Stimulated activated CD8-positive, alpha-beta memory T cell treated with anti-CD3 and anti-CD28 coated beads, Interleukin-4, amount 100 ng/mL, for 48 hours (primary cell): ENCODE measurements at regions not wholly inside any gene's neighbourhood (a gene's known extent, or its start where the extent isn't known, plus 50 kb on each side); places are given as distances from the start of the nearest gene placed in this dataset.

Source experiments
- DNase-seq: peaks from one replicate; pipeline ENCODE4 v3.0.0-alpha.2; 2020

DNA sequence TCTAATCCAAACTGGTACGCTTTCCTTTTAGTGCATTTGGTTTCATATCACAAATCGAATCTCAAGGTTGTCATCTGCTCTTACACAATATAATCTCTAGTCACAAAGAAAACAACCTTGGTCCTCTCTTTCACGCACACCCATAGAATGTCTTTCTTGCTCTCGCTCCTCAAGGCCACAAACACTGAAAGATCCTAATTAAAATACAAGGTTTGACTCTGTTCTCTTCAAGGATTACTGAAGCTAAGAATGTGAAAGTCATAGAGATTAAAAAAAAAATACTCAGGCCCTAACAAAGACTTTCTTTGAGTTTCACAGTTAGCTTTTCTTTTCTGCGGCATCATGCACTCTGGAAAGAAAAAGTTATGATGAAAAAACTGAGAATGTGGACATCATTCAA, 891.5 kb downstream of the EFNB2 start:
- no peak for DNase-seq

- no peak for DNase-seq
Measured at GRCh38 chr13:105642511-105642958, 892.9 kb downstream of the EFNB2 start.

DNA sequence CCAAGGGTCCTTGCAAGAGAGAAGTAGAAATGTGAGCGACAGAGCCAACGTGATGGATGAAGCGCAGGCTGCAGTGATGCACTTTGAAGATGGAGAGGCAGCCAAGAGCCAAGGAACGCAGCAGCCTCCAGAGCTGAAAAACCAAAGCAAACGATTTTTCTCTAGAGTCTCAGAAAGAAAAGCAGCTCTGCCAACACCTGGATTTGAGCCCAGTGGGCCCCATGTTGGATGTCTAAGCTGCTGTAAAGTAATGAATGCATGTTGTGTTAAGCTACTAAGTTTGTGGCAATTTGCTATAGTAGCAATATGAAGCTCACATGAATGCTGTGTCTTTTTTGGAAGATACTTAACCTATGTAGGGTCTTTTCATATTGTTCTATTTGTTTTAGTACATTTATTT, 894.3 kb downstream of the EFNB2 start:
- no peak for DNase-seq

DNA sequence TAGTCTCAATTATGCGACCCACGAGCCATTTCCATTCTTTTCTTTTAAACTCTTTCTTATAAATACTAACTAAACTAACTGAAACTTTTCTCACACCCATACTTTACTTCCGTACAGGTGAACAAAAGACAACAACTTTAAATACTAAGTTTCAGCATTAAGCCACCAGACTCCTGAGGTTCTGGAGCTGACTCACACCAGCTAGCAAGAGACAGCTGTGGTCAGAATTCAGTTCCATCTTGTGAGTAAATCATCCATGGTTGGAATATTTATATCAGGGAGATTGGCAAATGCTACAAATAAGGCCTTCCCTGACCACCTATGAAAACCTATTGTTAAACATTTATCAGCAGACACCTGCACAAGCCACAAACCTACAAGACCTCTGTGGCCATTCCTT, 897.0 kb downstream of the EFNB2 start:
- no peak for DNase-seq

GRCh38 chr13:105634059-105634458, 901.4 kb downstream of the EFNB2 start:
- DNase-seq, result no peak

- DNase-seq, result no peak
Measured at GRCh38 chr13:105630431-105630830, 905.0 kb downstream of the EFNB2 start.

- no peak for DNase-seq
Measured at GRCh38 chr13:105627270-105627669, 908.2 kb downstream of the EFNB2 start.

- no peak for DNase-seq
Measured at GRCh38 chr13:105625691-105626090, 909.8 kb downstream of the EFNB2 start.

DNA sequence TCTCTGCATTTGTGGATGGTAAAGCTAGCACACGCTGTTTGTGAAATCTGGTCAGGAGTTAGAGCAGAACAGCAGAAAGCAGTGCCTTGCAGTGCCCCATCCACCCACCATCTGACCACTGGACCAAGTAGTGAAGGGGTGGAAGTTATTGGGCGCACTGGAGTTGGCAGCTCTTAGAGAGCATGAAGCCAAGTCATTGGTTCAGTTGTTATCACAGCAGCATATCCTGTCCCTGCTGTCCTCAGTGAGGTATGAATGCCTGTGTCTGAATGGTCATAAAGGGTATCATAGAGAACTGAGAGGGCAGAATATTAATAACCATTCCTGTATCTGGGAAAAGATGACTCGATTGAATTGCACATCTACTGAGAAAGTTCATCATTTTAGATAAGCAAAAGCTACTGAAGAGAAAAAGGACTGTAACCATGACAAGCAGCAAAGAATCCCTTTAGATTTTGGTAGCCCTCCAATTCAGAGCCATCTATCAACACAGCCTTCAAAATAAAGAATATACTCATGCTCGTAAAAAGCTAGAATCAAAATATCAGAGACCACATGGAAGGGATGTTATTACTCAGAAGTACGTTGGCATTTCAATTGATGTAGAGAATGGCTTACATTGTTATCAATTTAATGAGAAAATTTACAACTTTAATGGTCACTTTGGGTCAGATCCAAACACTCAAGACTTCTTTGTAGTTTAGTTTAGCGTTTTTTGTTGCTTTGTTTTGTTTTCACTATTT, 919.0 kb downstream of the EFNB2 start:
- no peak for DNase-seq

DNA sequence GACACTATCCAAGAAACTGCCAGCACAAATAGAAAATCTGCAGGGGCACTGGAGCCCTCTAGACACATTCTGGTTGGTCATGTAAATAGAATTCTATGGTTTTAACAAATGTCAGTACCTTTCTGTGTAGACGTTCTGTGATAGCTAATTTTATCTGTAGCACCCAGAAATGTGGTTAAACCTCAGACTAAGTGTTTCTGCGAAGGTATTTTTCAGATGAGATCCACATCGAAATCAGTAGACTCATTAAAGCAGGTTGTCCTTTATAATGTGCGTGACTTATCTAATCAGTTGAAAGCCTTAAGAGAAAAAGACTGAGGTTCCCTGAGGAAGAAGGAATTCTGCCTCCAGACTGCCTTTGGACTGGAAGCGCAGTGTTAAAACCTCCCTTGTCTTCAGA, 922.9 kb downstream of the EFNB2 start:
- no peak for DNase-seq

- DNase-seq, result no peak
Measured at GRCh38 chr13:105611424-105611823, 924.0 kb downstream of the EFNB2 start.

DNA sequence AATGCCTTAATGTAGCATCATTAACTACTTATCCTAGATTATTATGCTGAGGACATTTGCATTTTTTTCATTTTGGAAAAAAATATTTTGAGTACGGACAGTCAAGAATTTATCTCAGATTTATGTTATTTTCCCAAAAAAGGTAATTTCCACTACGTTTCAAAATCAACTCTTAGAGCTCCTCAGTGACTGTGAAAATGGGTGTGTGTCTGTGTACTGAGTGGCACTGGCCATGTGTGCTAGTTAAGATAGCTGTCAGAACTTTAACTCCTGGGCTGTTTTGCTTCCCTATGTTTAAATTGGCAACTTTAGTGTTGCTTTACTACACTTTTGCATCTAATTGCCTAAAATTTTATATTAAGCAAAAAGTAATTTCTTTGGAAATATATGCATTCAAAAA, 927.4 kb downstream of the EFNB2 start:
- DNase-seq, result no peak

- no peak for DNase-seq
Measured at GRCh38 chr13:105607426-105607825, 928.0 kb downstream of the EFNB2 start.

DNA sequence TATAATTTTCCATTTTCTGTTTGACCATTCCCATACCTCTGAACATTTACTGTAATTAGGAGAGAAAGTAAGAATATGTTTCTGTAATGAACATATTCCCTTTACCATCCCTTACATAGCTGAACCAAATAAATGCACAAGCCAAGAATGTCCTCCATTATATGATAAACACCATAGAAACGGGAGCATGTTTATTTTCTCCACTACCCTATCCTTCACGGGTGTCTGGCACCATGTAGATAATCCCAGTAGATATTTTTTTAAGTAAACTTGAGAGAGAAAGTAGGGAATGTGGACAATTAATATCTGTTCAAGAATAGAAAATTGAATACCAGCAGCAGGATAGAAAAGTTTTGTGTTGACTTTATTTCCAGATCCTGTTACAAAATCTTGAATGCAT, 928.4 kb downstream of the EFNB2 start:
- no peak for DNase-seq

GRCh38 chr13:105602956-105603670, 932.3 kb downstream of the EFNB2 start:
- DNase-seq, result no peak

- no peak for DNase-seq
Measured at GRCh38 chr13:105599477-105600037, 935.9 kb downstream of the EFNB2 start.

GRCh38 chr13:105598529-105598928, 936.9 kb downstream of the EFNB2 start:
- DNase-seq, result no peak

DNA sequence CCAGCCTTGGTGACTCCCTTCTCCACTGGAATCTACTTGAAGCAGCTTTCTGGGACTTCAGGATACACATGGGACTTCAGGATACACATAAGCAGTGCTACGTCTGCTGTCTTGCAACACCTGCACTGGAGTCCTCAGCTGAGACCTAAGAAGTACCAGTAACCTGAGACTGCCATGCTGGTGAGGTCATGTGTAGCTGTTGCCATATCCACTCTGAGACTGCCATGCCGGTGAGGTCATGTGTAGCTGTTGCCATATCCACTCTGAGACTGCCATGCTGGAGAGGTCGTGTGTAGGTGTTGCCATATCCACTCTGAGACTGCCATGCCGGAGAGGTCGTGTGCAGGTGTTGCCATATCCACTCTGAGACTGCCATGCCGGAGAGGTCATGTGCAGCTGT, 937.9 kb downstream of the EFNB2 start:
- DNase-seq, result no peak

- no peak for DNase-seq
Measured at GRCh38 chr13:105595471-105595870, 940.0 kb downstream of the EFNB2 start.

DNA sequence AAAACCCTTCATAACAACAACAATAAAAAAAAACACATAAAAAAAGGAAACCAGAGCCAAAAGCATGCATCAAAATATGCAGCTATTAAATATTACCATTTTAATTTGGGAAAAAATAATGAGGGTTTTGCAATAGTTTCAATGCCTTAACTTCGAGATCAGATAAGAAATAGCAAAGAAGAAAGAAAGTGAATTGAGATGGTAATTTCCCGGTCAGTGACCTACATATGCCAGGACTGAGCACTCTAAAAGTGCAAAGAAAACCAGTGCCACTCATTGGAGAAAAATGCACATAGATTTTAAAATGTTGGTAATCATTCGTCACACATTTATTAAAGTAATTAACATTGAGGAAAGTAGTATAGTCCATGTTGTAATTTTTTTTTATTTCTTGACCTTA, 944.2 kb downstream of the EFNB2 start:
- DNase-seq, result no peak

- no peak for DNase-seq
Measured at GRCh38 chr13:105587786-105588185, 947.7 kb downstream of the EFNB2 start.

GRCh38 chr13:105579821-105580710, 955.4 kb downstream of the EFNB2 start:
- no peak for DNase-seq

- no peak for DNase-seq
Measured at GRCh38 chr13:105573136-105573535, 962.3 kb downstream of the EFNB2 start.
